ENCODE measurements at regions not wholly inside any gene's neighbourhood (a gene's known extent, or its start where the extent isn't known, plus 50 kb on each side); places are given as distances from the start of the nearest gene placed in this dataset.

DNA sequence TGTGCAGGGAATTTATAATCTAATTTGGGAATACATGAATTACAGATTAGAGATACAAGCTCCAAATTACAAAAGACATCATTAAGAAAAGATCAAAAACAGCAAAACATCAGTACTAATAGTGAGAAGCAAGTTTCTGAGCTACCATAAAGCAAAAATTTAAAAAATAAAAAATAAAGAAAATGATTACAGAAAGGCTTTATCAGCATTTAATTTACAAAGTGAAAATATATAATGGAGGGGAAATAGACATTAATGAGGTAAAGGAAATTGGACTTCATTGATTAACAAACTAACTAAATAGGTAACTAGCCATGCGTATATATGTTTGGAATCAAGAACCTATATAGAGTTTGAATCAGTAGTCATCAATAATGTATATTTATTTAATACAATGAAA lies 712.9 kb upstream of the DDX18 start:
- TF ChIP-seq, protein P1, sequence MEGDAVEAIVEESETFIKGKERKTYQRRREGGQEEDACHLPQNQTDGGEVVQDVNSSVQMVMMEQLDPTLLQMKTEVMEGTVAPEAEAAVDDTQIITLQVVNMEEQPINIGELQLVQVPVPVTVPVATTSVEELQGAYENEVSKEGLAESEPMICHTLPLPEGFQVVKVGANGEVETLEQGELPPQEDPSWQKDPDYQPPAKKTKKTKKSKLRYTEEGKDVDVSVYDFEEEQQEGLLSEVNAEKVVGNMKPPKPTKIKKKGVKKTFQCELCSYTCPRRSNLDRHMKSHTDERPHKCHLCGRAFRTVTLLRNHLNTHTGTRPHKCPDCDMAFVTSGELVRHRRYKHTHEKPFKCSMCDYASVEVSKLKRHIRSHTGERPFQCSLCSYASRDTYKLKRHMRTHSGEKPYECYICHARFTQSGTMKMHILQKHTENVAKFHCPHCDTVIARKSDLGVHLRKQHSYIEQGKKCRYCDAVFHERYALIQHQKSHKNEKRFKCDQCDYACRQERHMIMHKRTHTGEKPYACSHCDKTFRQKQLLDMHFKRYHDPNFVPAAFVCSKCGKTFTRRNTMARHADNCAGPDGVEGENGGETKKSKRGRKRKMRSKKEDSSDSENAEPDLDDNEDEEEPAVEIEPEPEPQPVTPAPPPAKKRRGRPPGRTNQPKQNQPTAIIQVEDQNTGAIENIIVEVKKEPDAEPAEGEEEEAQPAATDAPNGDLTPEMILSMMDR (conservative IDR thresholded peaks at IDR 0.05), result no peak
- no peak for TF ChIP-seq ZFX (IDR thresholded peaks at IDR 0.05)

Measured in C4-2B (cell line).